Osteocyte (in vitro differentiated cells): ENCODE measurements at regions not wholly inside any gene's neighbourhood (a gene's known extent, or its start where the extent isn't known, plus 50 kb on each side); places are given as distances from the start of the nearest gene placed in this dataset.
"Not testable (repeated sequence)": the region's sequence is repeated elsewhere in the genome, so short reads cannot be mapped to it uniquely, and the experiment has no call there.

Experiments used
- DNase-seq: peaks from one replicate; pipeline ENCODE4 v3.0.0; 2021; ENCODE audit warnings: mixed read lengths; ENCODE audit not compliant: unreplicated experiment; ENCODE audit errors: extremely low spot score
- H3K27ac Mint-ChIP-seq: one replicate; pipeline ENCODE4 v1.8.0; 2021; ENCODE audit warnings: mild to moderate bottlenecking, mixed read lengths; ENCODE audit not compliant: unreplicated experiment
- H3K27me3 Mint-ChIP-seq: one replicate; pipeline ENCODE4 v1.8.0; 2021; ENCODE audit warnings: mixed read lengths; ENCODE audit not compliant: unreplicated experiment
- H3K36me3 Mint-ChIP-seq: one replicate; pipeline ENCODE4 v1.8.0; 2021; ENCODE audit warnings: mixed read lengths; ENCODE audit not compliant: unreplicated experiment
- H3K4me1 Mint-ChIP-seq: one replicate; pipeline ENCODE4 v1.8.0; 2021; ENCODE audit warnings: mixed read lengths; ENCODE audit not compliant: unreplicated experiment
- H3K4me3 Mint-ChIP-seq: one replicate; pipeline ENCODE4 v1.8.0; 2021; ENCODE audit warnings: mild to moderate bottlenecking, moderate library complexity, mixed read lengths; ENCODE audit not compliant: unreplicated experiment
- H3K9me3 Mint-ChIP-seq: one replicate; pipeline ENCODE4 v1.8.0; 2021; ENCODE audit warnings: mixed read lengths; ENCODE audit not compliant: unreplicated experiment
- TF ChIP-seq, protein P1 (sequence below): fragments of 200-600 bp; sonication (generic); IDR thresholded peaks from 2 replicates; pipeline ENCODE4 v1.5.0; 2021; ENCODE audit warnings: antibody characterized with exemption, mild to moderate bottlenecking, moderate library complexity

DNA sequence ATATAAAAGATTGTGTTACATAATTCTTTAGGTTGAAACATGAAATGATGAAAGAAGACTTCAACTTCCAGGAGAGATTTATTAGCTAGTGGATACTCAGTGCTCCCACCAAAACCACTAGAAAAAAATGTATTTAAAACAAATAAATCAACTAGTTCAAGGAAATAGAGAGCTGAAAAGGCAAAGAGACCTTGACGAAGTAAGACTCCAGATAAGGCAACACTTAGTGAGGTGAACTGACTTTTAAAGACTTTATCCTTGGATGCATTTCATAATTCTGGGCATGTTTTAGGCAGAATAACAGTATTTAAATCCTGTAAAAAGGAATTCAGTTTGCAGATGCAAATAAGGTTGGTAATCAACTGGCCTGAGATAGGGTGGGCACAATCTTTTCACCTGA is 1150.7 kb downstream of the FSCB start:
- Mint-ChIP-seq H3K4me1 (no peaks in the 10 kb centered on the region), H3K27me3 (no peaks in the 10 kb centered on the region), H3K9me3 (no peaks in the 10 kb centered on the region), H3K36me3 (no peaks in the 10 kb centered on the region), H3K27ac (no peak overlapping the region), H3K4me3 (no peak overlapping the region)
- TF ChIP-seq, protein P1, sequence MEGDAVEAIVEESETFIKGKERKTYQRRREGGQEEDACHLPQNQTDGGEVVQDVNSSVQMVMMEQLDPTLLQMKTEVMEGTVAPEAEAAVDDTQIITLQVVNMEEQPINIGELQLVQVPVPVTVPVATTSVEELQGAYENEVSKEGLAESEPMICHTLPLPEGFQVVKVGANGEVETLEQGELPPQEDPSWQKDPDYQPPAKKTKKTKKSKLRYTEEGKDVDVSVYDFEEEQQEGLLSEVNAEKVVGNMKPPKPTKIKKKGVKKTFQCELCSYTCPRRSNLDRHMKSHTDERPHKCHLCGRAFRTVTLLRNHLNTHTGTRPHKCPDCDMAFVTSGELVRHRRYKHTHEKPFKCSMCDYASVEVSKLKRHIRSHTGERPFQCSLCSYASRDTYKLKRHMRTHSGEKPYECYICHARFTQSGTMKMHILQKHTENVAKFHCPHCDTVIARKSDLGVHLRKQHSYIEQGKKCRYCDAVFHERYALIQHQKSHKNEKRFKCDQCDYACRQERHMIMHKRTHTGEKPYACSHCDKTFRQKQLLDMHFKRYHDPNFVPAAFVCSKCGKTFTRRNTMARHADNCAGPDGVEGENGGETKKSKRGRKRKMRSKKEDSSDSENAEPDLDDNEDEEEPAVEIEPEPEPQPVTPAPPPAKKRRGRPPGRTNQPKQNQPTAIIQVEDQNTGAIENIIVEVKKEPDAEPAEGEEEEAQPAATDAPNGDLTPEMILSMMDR: no peak
- no peak for DNase-seq

DNA sequence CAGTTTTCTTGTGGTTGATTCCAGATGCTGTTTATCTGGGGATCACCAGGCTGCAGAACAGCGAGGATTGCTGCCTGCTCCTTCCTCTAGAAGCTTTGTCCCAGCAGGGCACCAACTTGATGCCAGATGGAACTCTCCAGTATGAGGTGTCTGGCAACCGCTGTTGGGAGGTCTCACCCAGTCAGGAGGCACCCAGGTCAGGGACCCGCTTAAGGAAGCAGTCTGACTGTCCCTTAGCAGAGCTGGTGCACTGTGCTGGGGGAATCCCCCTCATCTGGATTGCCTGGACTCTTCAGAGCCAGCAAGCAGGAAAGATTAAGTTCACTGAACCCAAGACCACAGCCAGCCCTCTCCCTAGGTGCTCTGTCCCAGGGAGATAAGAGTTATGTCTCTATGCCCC is 1165.2 kb downstream of the FSCB start:
- no peak for DNase-seq
- H3K27me3 Mint-ChIP-seq: no peaks in the 10 kb centered on the region
- H3K4me3 Mint-ChIP-seq: no peak overlapping the region
- no peak overlapping the region for H3K27ac Mint-ChIP-seq
- no peaks in the 10 kb centered on the region for H3K4me1 Mint-ChIP-seq
- TF ChIP-seq, protein P1: no peak
- H3K36me3 Mint-ChIP-seq: no peaks in the 10 kb centered on the region
- H3K9me3 Mint-ChIP-seq: peaks cover 27% of the 10 kb centered on the region

DNA sequence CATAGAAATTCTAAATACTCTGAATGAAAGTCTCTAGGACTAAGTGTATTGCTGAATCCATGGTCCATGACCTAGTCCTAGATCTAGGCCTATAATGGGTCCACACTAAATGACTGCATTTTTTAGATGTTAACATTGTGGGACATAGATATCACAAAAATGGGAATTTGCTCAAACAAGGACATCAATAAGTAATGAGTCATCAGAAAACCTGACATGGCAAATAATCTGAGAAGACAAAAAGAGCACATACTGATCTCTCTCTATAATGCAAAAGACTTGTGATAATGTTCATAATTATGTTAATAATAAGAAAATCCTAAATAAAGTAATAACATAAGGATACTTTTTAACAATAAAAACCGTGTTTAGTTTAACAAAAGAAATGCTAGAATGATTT is 1168.4 kb downstream of the FSCB start:
- Mint-ChIP-seq H3K9me3 (peaks cover 20% of the 10 kb centered on the region), H3K36me3 (no peaks in the 10 kb centered on the region), H3K27me3 (no peaks in the 10 kb centered on the region), H3K4me1 (no peaks in the 10 kb centered on the region), H3K27ac (no peak overlapping the region), H3K4me3 (no peak overlapping the region)
- TF ChIP-seq, protein P1: no peak
- DNase-seq: no peak

DNA sequence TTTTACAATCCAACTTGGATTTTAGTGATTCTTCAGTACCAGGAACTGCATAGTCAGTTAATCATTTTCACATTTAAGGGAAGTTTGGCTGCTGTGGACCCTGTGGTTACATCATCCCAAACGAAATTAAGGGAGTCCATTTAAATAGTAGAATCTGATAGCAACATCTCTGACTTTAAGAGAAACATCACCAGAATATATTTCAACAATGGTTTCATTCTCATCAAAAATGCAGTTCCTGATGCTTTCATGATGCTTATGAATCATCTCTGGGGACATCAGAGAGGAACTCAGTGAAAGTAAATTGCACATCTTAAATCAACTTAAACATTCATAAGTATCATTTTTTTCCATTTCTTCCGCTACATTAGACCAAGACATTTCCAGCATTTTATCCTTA is 1170.7 kb downstream of the FSCB start:
- Mint-ChIP-seq H3K27ac (no peak overlapping the region), H3K4me1 (no peaks in the 10 kb centered on the region), H3K36me3 (no peaks in the 10 kb centered on the region), H3K27me3 (no peaks in the 10 kb centered on the region), H3K4me3 (no peak overlapping the region), H3K9me3 (peaks cover 23% of the 10 kb centered on the region)
- TF ChIP-seq, protein P1: no peak
- DNase-seq: no peak

DNA sequence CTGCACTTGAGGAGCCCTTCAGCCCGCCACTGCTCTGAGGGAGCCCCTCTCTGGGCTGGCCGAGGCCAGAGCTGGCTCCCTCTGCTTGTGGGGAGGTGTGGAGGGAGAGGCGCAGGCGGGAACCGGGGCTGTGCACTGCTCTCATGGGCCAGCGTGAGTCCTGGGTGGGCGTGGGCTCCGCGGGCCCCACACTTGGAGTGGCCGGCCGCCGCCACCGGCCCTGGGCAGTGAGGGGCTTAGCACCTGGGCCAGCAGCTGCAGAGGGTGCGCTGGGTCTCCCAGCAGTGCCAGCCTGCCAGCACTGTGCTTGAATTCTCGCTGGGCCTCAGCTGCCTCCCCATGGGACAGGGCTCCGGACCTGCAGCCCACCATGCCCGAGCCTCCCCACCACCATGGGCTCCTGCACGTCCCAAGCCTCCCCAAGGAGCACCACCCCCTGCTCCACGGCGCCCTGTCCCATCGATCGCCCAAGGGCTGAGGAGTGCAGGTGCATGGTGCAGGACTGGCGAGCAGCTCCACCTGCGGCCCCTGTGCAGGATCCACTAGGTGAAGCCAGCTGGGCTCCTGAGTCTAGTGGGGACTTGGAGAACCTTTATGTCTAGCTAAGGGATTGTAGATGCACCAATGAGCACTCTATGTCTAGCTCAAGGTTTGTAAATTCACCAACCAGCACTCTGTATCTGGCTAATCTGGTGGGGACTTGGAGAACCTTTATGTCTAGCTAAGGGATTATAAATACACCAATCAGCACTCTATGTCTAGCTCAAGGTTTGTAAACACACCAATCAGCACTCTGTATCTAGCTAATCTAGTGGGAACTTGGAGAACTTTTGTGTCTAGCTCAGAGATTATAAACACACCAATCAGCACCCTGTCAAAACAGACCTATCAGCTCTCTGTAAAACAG is 1180.3 kb downstream of the FSCB start:
- not testable (repeated sequence) for DNase-seq, H3K27ac Mint-ChIP-seq, H3K4me1 Mint-ChIP-seq, H3K36me3 Mint-ChIP-seq, H3K4me3 Mint-ChIP-seq, H3K27me3 Mint-ChIP-seq
- peaks cover 26% of the 10 kb centered on the region for H3K9me3 Mint-ChIP-seq
